Adrenal gland (tissue), 5 donors: ENCODE measurements at regions not wholly inside any gene's neighbourhood (a gene's known extent, or its start where the extent isn't known, plus 50 kb on each side); places are given as distances from the start of the nearest gene placed in this dataset.

Source experiments
- POLR2A ChIP-seq, 2 donors: fragments of 450-650 bp; IDR thresholded peaks; one replicate each; pipeline ENCODE4 v1.6.1; 2017; ENCODE audit warnings: antibody characterized with exemption in 2 of 2, mild to moderate bottlenecking in 2 of 2, moderate library complexity in 1 of 2
- TF ChIP-seq, protein P1 (sequence below), 6 experiments: fragments of 450-650 bp in 4 of 6; fragments of 200-600 bp in 2 of 6; sonication (generic) in 1 of 6; IDR thresholded peaks; 1 replicate in 5 of 6; 2 replicates in 1 of 6; pipeline versions ENCODE4 v1.5.1 to v1.8.0; 2016 to 2021; ENCODE audit warnings: antibody characterized with exemption in 6 of 6, mild to moderate bottlenecking in 2 of 6, moderate library complexity in 1 of 6
- donor health status: DM: no; HTN: no; CAD: no.

DNA sequence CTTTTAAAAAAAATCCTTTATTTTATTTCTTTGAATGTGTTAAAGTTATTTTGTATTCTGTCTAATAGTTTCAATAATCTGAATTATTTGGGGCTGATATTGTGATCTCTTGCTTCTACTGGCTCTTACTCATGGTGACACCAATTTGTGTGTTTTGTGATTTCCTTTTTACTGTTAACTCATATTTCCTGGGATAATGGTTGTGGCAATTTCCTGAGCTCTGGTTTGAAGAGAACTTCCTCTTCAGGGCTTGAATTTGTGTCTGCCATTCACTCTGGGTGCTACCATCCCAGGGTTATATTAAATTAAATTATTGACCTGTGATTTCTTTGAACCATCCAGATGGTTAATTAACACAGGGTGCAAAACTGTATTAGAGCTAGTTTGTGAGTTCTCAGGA is 60.4 kb upstream of the RNF7 start:
- TF ChIP-seq, protein P1, sequence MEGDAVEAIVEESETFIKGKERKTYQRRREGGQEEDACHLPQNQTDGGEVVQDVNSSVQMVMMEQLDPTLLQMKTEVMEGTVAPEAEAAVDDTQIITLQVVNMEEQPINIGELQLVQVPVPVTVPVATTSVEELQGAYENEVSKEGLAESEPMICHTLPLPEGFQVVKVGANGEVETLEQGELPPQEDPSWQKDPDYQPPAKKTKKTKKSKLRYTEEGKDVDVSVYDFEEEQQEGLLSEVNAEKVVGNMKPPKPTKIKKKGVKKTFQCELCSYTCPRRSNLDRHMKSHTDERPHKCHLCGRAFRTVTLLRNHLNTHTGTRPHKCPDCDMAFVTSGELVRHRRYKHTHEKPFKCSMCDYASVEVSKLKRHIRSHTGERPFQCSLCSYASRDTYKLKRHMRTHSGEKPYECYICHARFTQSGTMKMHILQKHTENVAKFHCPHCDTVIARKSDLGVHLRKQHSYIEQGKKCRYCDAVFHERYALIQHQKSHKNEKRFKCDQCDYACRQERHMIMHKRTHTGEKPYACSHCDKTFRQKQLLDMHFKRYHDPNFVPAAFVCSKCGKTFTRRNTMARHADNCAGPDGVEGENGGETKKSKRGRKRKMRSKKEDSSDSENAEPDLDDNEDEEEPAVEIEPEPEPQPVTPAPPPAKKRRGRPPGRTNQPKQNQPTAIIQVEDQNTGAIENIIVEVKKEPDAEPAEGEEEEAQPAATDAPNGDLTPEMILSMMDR (IDR thresholded peaks at IDR 0.05): no peak
- no peak for TF ChIP-seq POLR2A (IDR thresholded peaks at IDR 0.05)
